Breast epithelium (tissue), 4 donors: ENCODE measurements at regions not wholly inside any gene's neighbourhood (a gene's known extent, or its start where the extent isn't known, plus 50 kb on each side); places are given as distances from the start of the nearest gene placed in this dataset.
"Not testable (repeated sequence)": the region's sequence is repeated elsewhere in the genome, so short reads cannot be mapped to it uniquely, and the experiment has no call there.

Experiments used
- DNase-seq, 2 donors: peaks; one replicate each; pipeline ENCODE4 v3.0.0-alpha.2; 2019; ENCODE audit warnings: low spot score in 2 of 2
- H3K27ac ChIP-seq, 2 donors: fragments of 200-600 bp; sonication (generic) in 1 of 2; one replicate each; pipeline ENCODE4 v1.5.1; 2016 to 2019; ENCODE audit warnings: mild to moderate bottlenecking in 1 of 2
- H3K27me3 ChIP-seq, 2 donors: fragments of 200-600 bp; sonication (generic) in 1 of 2; one replicate each; pipeline versions ENCODE4 v1.5.1 to v1.6.0; 2017 to 2019; ENCODE audit warnings: control low read depth in 1 of 2, mild to moderate bottlenecking in 1 of 2
- H3K36me3 ChIP-seq: fragments of 200-600 bp; one replicate; pipeline ENCODE4 v1.5.1; 2019
- H3K4me1 ChIP-seq, 2 donors: fragments of 200-600 bp; sonication (generic); one replicate each; pipeline ENCODE4 v1.5.1; 2016 to 2019; ENCODE audit warnings: control low read depth in 1 of 2
- H3K4me3 ChIP-seq, 3 donors: fragments of 200-600 bp; sonication (generic); 1 replicate in 2 of 3; 2 replicates in 1 of 3; pipeline ENCODE4 v1.5.1; 2016 to 2019; ENCODE audit warnings: mild to moderate bottlenecking in 3 of 3, moderate library complexity in 2 of 3
- H3K9me3 ChIP-seq, 2 donors: fragments of 200-600 bp; sonication (generic) in 1 of 2; one replicate each; pipeline ENCODE4 v1.5.1; 2016 to 2019; ENCODE audit warnings: control low read depth in 1 of 2
- POLR2A ChIP-seq: fragments of 450-650 bp; IDR thresholded peaks from one replicate; pipeline ENCODE4 v1.6.1; 2016; ENCODE audit warnings: antibody characterized with exemption, mild to moderate bottlenecking, moderate library complexity
- POLR2AphosphoS5 ChIP-seq, 3 donors: sonication (generic); formaldehyde crosslinking; IDR thresholded peaks; one replicate each; pipeline ENCODE4 v1.6.1; 2017; ENCODE audit warnings: antibody characterized with exemption in 3 of 3
- intact Hi-C: fragments of 100-400 bp; cut with DNase I; formaldehyde crosslinking; loops from one replicate; pipeline ENCODE4 v1.15.1; 2023; ENCODE audit warnings: low total_unique reads
- TF ChIP-seq, protein P1 (sequence below), 3 donors: fragments of 450-650 bp; IDR thresholded peaks; one replicate each; pipeline ENCODE4 v1.5.1; 2016 to 2017; ENCODE audit warnings: antibody characterized with exemption in 3 of 3, mild to moderate bottlenecking in 3 of 3, moderate library complexity in 3 of 3

DNA sequence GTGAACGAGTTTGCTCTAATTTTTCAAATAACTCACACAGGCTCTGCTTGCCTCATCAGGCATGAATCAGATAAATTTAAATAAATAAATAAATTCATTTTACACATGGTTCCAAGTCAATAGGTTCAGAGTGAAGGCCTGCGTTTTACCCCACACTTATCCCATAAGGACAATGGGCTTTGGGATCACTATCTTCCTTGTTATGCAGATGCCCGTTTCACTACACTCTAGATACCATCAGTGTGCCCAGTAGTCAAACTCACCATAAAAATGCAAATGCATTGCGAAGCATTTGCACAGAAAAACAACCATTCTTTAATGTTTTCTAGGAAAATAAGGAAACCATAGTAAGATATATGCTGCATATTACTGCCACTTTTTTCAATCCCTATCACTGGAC is 155.9 kb upstream of the CCDC196 start:
- H3K4me3 ChIP-seq = no peak overlapping the region
- intact Hi-C loops = no loop called here
- H3K27me3 ChIP-seq = no peaks in the 10 kb centered on the region
- DNase-seq = no peak
- H3K27ac ChIP-seq = no peak overlapping the region
- no peaks in the 10 kb centered on the region for H3K9me3 ChIP-seq
- H3K4me1 ChIP-seq = no peaks in the 10 kb centered on the region
- no peaks in the 10 kb centered on the region for H3K36me3 ChIP-seq
- TF ChIP-seq POLR2AphosphoS5 (IDR thresholded peaks at IDR 0.05) = no peak
- no peak for TF ChIP-seq POLR2A
- TF ChIP-seq, protein P1, sequence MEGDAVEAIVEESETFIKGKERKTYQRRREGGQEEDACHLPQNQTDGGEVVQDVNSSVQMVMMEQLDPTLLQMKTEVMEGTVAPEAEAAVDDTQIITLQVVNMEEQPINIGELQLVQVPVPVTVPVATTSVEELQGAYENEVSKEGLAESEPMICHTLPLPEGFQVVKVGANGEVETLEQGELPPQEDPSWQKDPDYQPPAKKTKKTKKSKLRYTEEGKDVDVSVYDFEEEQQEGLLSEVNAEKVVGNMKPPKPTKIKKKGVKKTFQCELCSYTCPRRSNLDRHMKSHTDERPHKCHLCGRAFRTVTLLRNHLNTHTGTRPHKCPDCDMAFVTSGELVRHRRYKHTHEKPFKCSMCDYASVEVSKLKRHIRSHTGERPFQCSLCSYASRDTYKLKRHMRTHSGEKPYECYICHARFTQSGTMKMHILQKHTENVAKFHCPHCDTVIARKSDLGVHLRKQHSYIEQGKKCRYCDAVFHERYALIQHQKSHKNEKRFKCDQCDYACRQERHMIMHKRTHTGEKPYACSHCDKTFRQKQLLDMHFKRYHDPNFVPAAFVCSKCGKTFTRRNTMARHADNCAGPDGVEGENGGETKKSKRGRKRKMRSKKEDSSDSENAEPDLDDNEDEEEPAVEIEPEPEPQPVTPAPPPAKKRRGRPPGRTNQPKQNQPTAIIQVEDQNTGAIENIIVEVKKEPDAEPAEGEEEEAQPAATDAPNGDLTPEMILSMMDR (IDR thresholded peaks at IDR 0.05) = no peak

DNA sequence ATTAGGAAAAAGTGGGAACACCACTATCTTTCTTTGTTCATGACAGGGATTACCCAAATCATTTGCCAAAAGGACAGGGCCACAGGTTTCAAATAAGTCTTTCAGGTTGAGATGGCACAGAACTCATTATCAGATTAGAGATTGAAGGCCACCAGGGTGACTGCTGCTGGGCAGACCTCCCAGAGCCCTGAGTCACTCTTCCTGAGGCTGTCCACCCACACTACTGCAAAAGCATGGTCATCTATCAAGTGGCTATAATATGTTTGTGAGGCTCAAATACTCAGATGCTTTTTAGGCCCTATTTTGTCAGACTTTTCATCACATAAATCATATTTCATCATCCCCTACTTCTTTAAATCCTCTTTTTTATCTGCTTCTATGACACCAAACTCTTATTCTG is 155.3 kb upstream of the CCDC196 start:
- DNase-seq = no peak
- Histone ChIP-seq H3K36me3 (no peaks in the 10 kb centered on the region), H3K27me3 (no peaks in the 10 kb centered on the region), H3K4me3 (no peak overlapping the region), H3K9me3 (no peaks in the 10 kb centered on the region), H3K27ac (no peak overlapping the region), H3K4me1 (no peaks in the 10 kb centered on the region)
- TF ChIP-seq, protein P1 (IDR thresholded peaks at IDR 0.05) = no peak
- TF ChIP-seq POLR2A (no peak), POLR2AphosphoS5 (IDR thresholded peaks at IDR 0.05) (no peak)
- intact Hi-C loops = no loop called here

DNA sequence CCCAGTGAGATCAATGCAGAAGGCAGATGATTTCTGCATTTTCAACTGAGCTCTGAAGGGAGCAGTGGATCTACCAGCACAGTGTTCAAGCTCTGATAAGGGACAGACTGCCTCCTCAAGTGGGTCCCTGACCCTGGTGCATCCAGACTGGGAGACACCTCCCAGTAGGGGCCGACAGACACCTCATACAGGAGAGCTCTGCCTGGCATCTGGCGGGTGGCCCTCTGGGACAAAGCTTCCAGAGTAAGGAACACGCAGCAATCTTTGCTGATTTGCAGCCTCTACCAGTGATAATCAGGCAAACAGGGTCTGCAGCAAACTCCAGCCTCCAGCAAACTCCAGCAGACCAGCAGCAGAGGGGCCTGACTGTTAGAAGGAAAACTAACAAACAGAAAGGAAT is 152.9 kb upstream of the CCDC196 start:
- H3K4me3 ChIP-seq, DNase-seq, H3K27me3 ChIP-seq, H3K4me1 ChIP-seq, intact Hi-C loops, H3K36me3 ChIP-seq, H3K27ac ChIP-seq, H3K9me3 ChIP-seq: not testable (repeated sequence)

DNA sequence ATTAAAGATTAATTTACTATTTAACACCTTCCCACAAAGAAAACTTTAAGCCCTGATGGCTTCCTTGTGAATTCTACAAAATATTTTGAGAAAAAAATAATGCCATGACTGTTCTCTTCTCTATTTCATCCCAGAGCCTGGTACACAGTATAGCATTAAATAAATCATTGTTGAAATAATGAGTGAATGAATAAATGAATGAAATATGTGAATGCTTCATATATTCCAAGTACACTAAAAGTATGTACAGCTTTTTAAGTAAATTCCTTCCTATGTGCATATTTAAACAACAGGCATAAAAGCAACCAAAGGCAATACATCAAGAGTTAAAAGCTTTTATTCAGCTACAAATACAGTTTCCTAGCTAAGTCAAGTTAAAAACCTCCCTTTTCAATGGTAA is 144.9 kb upstream of the CCDC196 start:
- Histone ChIP-seq H3K36me3 (no peaks in the 10 kb centered on the region), H3K4me3 (no peak overlapping the region), H3K27me3 (no peaks in the 10 kb centered on the region), H3K4me1 (no peaks in the 10 kb centered on the region), H3K9me3 (no peaks in the 10 kb centered on the region), H3K27ac (no peak overlapping the region)
- TF ChIP-seq, protein P1 (IDR thresholded peaks at IDR 0.05) = no peak
- TF ChIP-seq POLR2AphosphoS5 (IDR thresholded peaks at IDR 0.05) = no peak
- no peak for TF ChIP-seq POLR2A
- intact Hi-C loops = no loop called here
- DNase-seq = no peak

DNA sequence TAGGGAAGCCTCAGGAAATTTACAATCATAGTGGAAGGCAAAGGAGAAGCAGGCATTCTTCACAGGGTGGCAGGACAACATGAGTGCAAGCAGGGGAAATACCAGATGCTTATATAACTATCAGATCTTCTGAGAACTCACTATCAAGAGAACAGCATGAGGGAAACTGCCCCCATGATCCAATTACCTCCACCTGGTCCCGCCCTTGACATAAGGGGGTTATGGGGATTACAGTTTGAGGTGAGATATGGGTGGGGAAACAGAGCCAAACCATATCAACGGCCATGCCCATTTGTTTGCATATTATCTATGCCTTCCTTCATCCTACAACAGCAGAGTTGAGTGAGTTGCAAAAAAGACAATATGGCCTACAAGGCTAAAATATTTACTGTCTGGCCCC is 140.2 kb upstream of the CCDC196 start:
- H3K4me1 ChIP-seq = no peaks in the 10 kb centered on the region
- peaks cover 5 to 23% of the 10 kb centered on the region in 2 donors for H3K9me3 ChIP-seq
- no peak overlapping the region for H3K4me3 ChIP-seq
- no peaks in the 10 kb centered on the region for H3K36me3 ChIP-seq
- no peak for TF ChIP-seq POLR2AphosphoS5 (IDR thresholded peaks at IDR 0.05)
- TF ChIP-seq POLR2A = no peak
- TF ChIP-seq, protein P1 (IDR thresholded peaks at IDR 0.05) = no peak
- intact Hi-C loops = no loop called here
- no peaks in the 10 kb centered on the region for H3K27me3 ChIP-seq
- no peak for DNase-seq
- no peak overlapping the region for H3K27ac ChIP-seq

DNA sequence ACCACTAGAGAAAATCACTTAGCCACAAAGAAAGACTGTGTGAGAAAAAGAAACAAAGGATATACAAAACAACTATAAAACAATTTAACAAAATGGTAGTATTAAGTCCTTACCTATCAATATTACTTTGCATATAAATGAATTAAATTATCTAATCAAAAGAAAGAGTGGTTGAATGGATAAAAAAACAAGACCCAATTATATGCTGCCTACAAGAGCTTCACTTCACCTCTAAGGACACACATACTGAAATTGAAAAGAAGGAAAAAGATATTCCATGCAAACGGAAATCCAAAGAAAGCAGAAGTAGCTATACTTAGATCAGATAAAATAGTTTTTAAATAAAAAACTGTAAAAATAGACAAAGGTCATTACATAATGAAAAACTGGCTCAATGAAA is 134.9 kb upstream of the CCDC196 start:
- no peak overlapping the region for H3K4me3 ChIP-seq
- no peaks in the 10 kb centered on the region for H3K4me1 ChIP-seq
- intact Hi-C loops = no loop called here
- no peak overlapping the region for H3K27ac ChIP-seq
- H3K36me3 ChIP-seq = no peaks in the 10 kb centered on the region
- H3K27me3 ChIP-seq = no peaks in the 10 kb centered on the region
- no peak for DNase-seq
- TF ChIP-seq POLR2A = no peak
- TF ChIP-seq POLR2AphosphoS5 (IDR thresholded peaks at IDR 0.05) = no peak
- TF ChIP-seq, protein P1 (IDR thresholded peaks at IDR 0.05) = no peak
- peaks cover 5 to 41% of the 10 kb centered on the region in 2 donors for H3K9me3 ChIP-seq
